NOMO-1 treated with dmso at 0.1 percent for 144 hours (cell line): ENCODE measurements at regions not wholly inside any gene's neighbourhood (a gene's known extent, or its start where the extent isn't known, plus 50 kb on each side); places are given as distances from the start of the nearest gene placed in this dataset.

ENCODE experiments used
- DNase-seq: peaks from one replicate; lab custom pipeline; 2025; ENCODE audit not compliant: unreplicated experiment; lab: John Stamatoyannopoulos, UW

DNA sequence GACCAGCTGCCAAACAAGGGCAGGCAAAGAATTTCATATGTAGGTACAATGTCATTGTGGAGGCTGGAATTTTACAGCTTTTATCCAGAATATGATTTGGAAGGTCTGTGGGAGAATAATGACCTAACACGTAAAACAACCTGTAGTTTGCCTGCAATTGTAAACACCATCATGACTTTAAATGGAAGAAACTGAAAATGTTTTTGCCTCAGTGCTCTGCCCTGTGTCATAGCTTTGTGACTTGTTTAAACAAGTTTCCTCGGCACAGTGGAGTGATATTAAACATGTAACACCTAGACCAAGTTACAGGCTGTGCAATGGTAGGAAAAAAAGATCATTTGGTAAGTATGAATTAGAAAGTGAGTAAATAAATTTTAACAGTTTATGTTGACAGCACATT lies 171.6 kb upstream of the MBNL1 start:
- no peak for DNase-seq

DNA sequence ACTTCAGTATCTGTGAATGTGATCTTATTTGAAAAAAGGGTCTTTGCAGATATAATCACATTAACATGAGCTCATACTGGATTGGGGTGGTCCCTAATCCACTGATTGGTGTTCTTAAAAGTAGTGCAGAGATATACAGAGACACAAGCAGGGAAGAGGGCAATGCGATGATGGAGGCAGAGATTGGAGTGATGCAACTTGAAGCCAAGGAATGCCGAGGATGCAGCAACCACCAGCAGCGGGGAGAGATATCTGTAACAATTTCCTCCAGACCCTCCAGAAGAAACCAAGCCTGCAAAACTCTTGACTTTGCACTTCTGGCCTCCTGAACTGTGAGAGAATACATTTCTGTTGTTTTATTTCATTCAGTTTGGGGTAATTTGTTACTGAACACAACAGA lies 171.0 kb upstream of the MBNL1 start:
- no peak for DNase-seq

DNA sequence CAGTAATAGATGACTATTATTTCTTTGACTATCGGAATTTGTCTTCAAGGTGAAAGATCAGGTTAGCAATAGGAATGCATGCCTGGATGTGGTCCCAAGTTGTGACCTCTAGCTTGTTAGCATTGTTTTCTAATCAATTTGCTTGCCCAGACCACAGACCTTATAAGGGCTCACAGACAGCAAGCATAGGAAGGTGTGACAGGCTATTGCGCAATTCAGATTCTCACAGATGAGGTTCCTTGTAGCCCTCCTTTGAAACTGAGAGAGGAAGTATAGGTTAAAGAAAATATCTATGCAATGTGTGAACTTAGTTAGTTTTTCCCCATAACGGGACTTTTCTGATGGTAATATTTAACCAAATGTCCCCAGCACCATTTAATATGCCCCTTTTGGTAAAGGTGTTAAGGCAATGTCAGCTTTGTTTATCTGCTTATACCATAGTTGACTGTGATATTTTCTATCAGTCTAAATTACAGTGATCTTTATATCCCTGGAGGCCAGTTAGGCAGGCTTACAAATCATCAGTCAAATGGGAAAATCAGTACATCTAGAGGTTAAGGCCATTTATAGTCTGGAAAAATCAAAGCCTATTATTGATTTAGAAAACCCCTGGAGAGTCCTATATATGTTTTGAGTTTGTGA lies 168.1 kb upstream of the MBNL1 start:
- DNase-seq = peak; percentile 83

DNA sequence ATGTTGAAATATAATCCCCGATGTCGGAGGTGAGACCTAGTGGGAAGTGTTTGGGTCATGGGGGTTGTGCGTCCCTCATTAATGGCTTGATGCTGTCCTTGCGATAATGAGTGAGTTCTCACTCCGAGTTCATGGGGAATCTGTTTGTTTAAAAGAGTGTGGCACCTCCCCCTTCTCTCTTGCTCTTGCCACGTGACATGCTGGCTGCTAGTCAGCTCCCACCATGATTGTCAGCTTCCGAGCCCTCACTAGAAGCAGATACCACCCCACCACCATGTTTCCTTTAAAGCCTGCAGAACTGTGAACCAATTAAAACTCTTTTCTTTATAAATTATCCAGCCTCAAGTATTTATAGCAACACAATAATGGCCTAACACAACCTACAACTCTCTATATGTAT lies 166.3 kb upstream of the MBNL1 start:
- no peak for DNase-seq

DNA sequence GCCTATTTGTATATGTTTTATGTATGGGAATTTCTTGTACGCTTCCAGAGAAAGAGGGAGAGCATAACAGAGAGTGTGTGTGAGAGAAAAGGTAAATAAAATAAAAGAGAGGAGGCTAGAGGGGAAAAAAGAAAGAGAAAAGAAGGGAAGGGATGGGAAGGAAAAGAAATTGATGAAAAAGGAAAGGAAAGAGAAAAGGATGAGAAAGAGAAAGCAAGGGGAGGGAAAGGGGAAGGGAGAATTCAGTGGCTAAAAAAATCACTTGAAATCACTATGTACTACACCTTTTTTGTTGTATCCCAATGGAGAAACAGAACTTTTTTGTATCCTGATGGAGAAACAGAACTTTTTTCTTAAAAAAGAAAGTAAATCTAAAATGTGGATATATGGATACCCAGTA lies 165.5 kb upstream of the MBNL1 start:
- DNase-seq = no peak

DNA sequence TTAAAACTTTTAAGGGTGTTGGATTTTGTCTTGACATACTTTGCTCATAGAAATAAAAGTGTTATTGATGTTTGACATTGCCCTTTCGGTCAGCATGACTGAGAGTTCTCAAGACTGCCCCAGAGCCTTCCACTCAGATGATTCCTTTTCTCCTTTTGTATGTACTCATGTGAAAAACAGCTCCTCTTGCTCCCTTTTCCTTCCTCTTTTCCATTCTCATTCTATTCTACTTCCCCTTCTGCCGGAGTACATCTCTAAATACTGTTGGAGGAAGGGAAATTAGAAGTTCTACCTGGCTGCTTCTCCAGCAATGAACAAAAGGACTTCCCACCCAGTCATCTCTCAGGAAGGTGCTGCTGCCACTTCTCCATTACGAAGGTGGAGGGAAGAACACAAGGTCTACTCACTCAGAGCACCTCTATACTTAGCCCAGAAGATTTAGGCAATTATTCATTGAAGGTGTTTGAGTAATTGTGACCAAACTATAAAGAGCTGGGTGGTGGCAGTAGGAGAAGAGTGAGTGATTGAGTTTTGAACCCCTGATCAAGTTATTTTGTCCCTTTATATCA lies 163.8 kb upstream of the MBNL1 start:
- DNase-seq = peak; percentile 75

DNA sequence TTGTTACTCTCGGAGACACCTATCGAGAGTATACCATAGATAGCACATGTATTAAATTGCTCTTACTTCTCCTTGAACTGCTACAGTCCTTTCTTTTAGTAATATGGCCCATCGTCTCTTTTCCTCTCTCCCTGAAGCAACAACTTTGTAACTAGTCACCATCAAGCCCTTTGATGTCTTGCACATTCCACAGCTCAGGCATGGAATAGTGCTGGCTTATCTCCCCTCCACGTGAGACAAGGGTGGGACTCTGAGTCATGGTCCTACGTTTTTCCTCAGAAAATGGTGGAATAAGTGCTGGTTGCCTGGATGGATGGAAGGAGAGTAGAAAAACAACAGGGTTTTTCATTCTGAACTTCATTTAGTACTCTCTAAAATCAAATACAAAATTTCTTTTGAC lies 163.3 kb upstream of the MBNL1 start:
- no peak for DNase-seq

DNA sequence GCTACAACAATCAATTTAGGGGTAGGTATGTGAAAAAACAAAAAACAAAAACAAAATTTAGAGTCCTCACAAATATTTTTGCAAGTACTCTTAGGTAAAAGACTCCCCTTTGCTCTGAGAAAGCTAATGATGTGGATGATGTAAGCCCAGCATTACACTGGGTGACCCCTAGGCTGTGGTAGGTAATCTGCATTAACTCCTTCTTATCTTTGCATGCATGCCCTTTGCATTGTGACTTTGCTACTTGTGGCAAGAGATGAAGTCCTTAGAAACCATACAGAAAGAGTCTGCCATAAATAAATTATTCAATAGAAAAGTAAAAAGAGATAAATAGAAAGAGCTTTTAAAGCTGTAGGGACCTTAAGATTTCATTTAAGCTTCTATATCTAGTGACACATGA lies 159.7 kb upstream of the MBNL1 start:
- no peak for DNase-seq

DNA sequence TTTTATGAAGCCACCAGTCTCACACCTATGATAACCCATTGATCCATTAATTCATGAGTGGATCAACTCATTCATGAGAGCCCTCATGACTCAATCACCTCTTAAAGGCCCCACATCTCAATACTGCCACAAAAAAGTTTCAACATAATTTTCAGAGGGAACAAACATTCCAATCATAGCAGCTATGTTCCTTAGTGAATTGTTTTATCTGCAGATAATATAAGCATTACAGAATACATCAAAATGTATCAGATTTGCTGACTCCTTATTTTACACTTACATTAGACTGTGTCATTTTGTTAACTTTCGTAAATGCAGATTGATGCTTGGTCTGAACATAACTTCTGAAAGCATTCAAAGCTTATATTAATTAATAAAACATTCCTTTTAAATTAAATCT lies 155.3 kb upstream of the MBNL1 start:
- no peak for DNase-seq

DNA sequence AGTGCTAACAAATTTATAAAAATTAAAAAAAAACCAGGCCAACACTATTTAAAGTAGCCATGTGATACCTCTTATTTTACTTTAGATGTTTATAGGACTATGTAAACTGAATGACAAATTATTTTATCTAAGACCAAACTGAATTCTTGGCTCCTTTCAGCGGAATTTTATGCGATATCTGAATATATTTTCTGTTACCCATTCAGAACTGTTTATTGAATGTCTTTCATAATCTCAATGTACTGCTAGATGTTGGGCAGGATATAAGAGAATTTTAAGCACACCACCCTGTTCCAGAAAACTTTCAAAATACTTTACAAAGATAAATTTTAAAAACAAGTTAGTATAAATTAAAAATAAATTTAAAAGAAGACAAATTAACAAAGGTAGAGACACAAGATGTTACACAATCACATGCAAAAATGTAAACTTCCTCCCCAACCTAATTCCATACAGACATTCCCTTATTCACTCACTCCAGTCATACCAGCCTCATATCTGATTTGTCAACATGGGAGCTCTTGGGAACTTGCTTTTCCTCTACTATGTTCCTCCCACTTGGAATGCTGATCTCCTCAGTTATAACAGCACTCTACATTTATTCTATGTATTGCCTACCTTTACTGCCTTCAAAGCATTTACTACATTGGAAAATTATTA lies 154.6 kb upstream of the MBNL1 start:
- DNase-seq = no peak

DNA sequence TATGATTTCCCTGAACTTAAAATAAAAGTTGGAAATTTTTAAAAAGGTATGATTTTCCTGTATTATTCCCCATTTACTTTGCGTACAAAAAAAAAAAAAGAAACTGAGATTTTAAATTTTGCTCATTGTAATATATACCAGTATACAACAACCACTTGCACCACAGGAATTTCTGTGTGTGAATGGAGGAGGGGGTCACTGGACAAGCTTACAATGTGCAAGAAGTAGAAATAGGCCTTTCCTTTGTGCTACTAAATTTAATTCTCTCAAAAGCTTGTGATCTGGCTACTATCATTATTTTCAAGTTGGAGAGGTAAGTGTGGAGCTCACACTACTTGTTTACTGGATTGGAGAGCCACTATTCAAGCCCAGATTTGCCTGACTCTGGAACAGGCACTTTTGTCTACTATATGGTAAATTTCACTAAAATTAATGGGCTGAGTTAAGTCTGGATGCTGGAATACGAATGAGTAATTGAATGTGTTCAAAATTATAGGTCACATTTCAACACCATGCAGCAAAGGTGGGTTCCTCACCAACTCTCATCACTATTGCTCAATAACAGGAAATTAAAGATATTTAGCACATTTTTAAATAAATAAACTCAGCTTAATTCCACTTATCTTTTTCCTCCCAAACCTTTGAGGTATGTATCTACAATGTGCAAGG lies 148.0 kb upstream of the MBNL1 start:
- DNase-seq = no peak

DNA sequence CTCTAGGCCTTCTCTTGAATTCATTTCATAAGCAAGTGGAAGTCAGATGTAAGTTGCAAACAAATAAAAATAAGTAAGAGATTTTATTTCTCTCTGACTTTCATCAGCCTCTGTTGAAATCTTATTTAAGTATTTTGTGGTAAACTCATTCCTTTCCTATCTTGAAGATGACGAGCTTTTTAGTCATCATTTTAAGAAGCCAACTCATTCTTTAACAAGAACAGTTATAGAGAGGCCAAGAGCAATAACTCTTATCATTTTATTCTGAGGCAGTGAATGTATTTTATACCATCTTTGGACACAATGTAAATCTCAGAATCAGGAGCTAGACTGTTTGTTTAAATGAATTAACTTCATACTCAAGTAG lies 147.5 kb upstream of the MBNL1 start:
- DNase-seq = no peak

DNA sequence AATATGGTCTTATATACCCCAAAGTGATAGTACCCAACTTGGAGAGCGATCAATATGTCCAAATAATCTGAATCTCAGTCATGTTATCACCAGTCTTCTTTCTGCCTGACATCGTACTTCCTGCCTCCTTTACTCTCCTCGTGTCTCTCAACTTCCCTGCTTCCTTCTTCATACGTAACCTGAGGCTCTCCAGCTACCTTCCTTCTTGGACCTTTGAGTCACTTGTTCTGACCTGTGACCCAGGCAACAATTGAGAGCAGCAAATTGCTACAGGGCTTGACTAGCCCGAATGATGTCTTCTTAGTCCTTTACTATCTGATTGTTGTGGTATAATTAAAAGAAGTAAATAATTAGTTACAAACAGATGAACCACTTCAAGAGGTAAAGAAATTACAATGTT lies 145.9 kb upstream of the MBNL1 start:
- DNase-seq = no peak

DNA sequence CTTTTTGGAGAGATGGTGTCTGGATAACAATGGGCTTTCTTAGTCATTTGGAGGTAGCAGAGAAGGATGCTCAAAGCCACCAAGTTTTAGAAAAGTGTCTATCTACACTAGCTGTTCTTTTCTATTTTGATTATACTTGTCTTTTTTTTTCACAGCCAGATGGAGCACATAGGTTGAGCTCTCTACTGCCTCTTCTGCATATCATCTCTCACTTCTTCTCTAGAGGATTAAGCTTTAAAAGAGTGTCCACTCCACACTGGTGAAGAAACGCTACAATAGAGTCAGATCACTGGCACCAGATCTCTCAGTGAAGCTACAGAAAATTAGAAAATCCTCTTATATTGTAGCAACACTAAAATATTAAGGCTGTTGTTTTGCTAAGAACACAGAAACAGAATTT lies 145.3 kb upstream of the MBNL1 start:
- DNase-seq = no peak

DNA sequence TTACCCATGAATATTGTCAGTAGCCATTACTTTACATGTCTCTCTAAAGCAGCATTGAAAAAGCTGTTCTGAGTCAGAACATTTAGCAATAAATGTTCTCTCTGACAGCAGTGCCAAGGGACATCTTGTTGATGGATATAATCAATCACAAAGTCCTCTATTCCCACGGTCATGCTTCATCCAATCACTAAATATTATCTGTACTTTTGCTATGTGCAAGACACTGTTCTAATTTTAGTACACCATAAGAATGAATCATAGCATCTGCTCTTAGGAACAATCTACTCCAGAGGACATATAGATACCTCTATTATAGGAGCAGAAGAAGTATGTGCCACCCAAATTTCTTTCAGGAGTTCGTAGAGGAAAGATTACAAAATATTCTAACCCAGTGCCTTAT lies 142.5 kb upstream of the MBNL1 start:
- no peak for DNase-seq

DNA sequence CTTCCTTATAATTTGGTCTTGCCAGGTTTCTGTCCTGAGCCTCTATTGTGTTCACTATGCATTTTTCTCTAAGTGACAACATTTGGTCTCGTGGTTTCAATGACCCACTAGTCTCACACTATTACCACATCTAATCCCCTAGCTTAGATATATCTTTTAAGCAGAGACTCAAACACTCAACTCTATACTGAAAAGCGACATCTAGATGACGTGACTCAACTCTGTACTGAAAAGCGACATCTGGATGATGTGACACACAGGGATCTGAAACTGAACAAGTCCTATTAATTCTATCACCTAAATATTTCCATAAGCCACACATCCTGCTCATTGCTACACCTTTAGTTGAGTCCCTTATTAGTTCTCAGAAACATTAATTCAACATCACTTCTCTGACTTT lies 141.7 kb upstream of the MBNL1 start:
- DNase-seq = no peak

DNA sequence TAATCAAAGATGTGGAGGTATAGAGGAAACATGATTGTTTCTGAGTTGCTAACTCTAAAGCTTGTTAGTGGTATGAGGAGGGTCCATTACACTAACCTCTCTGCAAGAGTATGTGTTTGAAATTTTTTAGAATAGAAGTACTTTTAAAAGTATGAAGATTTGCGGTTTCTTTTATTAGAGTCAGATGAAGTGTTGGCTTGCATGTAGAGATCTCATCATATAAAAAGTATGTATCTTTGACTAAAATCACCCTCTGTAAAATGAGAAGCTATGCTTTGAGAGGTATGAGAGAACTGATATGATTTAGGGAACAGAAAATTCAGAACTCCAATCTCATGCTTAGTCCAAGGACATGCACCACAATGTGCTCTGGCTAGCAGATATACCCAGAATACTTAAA lies 140.4 kb upstream of the MBNL1 start:
- DNase-seq = no peak

DNA sequence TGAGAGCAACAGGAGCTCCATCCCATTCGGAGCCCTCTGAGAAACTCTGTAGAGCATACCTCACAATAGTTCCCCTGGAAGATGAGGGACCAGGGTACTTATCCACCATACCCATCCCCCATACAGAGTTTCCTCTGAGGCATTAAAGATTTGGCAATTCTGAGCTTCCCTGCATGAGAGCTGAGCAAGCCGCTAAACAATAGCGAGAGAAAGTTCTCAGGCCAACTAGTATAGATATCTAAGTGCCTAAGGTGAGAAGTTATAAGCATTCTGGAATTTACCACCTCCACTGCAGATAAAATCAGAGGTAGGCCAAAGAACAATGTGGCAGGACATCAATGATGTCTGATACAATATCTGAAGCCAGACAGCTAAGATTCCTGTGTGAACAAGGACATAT lies 129.1 kb upstream of the MBNL1 start:
- no peak for DNase-seq

DNA sequence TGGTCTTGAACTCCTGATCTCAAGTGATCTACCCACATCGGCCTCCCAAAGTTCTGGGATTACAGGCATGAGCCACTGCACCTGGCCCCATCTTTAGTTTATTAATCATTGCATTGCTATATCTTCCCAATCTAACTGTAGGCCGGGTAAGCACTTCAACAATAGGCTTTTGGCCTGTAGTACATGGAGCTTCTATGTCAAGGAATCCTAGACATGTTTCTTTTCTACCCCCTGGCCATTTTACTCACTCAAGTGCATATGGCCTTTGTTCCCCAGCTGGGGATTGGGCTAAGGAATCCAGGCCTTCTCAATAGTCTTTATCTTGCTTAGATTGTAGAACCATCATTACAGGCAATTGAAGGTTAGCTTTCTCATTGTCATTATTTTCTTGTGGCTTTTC lies 122.3 kb upstream of the MBNL1 start:
- no peak for DNase-seq

DNA sequence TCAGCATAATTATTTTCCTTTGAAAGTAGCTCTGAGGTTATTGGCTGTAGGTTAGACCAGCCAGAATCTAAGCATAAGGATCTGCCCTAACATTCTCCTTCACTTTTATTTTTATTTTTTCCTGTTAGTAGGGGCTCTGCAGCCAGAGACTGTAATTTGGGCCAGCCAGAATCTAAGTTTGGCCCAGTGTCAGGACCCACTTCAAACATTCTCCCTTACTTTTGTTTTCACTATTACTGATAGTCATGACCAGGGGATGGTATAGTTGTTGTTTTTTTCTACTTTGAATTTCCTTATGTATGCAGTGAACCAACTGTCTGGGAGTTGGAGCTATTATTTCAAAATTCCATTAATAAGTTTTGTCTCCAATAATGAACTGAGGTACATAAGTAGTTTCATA lies 121.0 kb upstream of the MBNL1 start:
- DNase-seq = no peak

DNA sequence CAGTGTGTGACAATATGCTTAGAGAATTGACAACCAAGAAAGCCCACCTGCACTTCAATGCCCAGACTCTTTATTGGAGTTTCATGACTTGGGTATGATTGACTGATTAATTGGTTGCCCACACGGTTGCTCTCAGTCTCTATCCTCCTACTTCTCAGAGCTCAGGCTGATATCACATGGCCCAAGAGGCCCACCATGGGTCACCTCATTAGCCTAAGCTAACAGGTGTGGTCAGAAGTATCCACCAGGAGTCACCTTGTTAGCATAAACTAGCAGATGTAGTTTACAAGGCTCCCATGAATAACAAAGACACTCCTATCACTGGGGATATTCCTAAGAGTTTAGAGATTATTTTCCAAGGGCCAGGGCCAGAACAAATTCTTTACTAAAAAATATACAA lies 120.2 kb upstream of the MBNL1 start:
- no peak for DNase-seq

DNA sequence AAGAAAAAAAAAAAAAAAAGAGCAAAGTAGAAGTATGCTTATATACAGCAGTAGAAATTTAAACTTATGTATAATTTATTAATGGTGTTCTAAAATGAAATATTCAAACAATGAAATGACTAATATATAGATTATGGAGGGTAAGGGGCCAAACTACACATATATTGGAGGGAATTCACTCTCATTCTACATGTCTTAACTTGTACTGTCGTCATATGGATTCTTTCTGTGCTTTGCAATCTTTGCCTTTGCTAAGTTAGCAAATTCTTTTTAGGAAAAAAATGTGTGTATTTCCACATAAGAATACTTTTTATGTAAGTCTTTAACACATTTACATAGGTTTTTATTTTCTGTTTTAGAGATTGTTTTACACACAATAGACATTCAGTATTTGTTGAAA lies 118.9 kb upstream of the MBNL1 start:
- no peak for DNase-seq
